Left cardiac atrium (tissue), 4 donors: ENCODE measurements at regions not wholly inside any gene's neighbourhood (a gene's known extent, or its start where the extent isn't known, plus 50 kb on each side); places are given as distances from the start of the nearest gene placed in this dataset.

Experiments
- ATAC-seq, 2 donors: fragments of 200-7000 bp; cut with Tn5 transposase; one replicate each; pipeline ENCODE4 v1.9.1; 2020; ENCODE audit warnings: mild to moderate bottlenecking in 2 of 2, moderate library complexity in 2 of 2
- DNase-seq: peaks from one replicate; pipeline ENCODE4 v3.0.0-alpha.2; 2020
- intact Hi-C, 2 donors: fragments of 100-400 bp; cut with DNase I; formaldehyde crosslinking; loops; one replicate each; pipeline versions ENCODE4 v1.14.1 to v1.15.1; 2022 to 2023
- donor health status: DM: no; HTN: yes; CAD: no.
- donor health status: DM: no; HTN: yes; CAD: no; lungs with severe emphysema.
- donor health status: DM: yes; HTN: yes; CAD: no.
- donor health status: Dilated cardiomyopathy.

DNA sequence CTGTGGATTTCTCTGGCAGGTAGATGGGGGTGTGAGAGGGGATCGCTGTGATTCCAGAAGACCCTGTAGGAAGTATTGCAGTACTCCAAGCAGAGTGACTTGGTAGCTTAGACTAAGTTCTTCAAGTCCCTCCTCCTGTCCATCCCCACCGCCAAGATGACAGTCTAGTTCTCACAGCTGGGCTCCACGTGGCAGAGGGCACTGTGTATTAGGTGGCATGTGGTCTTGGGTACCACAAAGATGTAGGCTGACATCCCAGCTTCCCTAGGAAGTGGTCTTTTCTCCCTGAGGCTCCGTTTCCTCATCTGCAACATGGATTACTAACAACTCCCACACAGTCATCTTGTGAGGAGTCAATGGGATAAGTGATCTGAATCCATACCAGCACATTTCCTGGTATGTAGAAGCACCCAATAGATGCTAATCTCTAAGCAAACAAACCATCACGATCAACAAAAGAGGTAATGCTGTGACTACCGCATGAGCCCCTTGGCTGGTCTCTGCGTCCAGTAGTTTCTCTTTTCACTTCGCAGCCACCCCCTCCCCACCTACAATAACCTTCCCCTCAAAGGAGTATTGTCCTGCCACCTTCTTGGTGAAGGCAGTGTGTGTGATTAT lies 349.1 kb upstream of the EEF2KMT start:
- ATAC-seq, result no peak

DNA sequence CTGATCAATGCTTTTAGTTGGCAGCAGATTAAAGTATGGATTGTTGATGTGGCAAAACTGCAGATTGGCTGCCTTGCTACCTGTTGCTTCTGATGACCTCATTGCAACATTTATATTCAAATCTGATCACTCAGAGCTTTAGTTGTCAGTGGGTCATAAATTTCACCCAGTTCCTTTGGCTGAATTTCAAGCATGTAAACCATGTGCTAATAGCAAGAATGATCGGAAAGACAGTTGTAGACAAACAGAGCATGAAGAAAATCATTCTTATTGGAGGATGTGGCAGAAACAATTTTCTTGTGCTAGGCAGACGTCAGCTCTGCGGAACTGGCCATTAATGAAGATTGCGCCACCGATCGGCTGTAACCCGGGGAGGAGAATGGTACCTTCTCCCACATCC lies 346.6 kb upstream of the EEF2KMT start:
- DNase-seq (no peak), ATAC-seq (no peak)
- intact Hi-C loops, result loop anchor here in 1 of 2 donors (10.0 kb wide), 1 partner anchor 61 kb away; no protein-coding TSS in a partner anchor

More for the DNA sequence above, 349.1 kb upstream of the EEF2KMT start:
- DNase-seq, result no peak
- intact Hi-C loops, result loop anchor here in 1 of 2 donors (10.0 kb wide), 1 partner anchor 58 kb away; no protein-coding TSS in a partner anchor

- ATAC-seq (no peak), DNase-seq (no peak)
- intact Hi-C loops, result loop anchor here in 1 of 2 donors (10.0 kb wide), 1 partner anchor 62 kb away; no protein-coding TSS in a partner anchor
Observed at GRCh38 chr16:5442986-5443385, 345.4 kb upstream of the EEF2KMT start.

DNA sequence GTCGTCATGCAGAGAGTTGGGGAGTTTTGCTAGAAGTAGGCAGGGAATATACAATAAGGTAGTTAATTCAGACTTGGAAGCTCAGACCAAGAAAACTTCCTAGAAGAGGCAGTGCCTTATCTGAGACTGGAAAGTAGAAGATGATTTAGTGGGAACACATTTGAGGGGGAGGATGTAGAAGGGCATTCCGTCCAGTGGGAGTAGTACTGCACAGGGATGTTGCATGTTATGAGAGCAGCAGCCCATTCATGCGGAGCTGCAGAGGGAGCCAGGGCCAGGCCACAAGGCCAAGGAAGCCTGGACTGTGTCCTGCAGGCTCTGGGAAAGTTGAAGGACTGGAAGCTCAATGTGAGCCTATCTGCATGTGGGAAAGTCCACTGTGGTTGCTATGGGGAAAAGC lies 344.5 kb upstream of the EEF2KMT start:
- DNase-seq (no peak), ATAC-seq (peak in 1 of 2 donors; percentile 74)
- intact Hi-C loops, result loop anchor here in 1 of 2 donors (10.0 kb wide), 1 partner anchor 63 kb away; no protein-coding TSS in a partner anchor

- no peak for DNase-seq
- ATAC-seq, result no peak
- intact Hi-C loops, result no loop called here
Observed at GRCh38 chr16:5438591-5438990, 341.0 kb upstream of the EEF2KMT start.

GRCh38 chr16:5433587-5433986 lies 336.0 kb upstream of the EEF2KMT start:
- intact Hi-C loops, result no loop called here
- DNase-seq, result no peak
- no peak for ATAC-seq

DNA sequence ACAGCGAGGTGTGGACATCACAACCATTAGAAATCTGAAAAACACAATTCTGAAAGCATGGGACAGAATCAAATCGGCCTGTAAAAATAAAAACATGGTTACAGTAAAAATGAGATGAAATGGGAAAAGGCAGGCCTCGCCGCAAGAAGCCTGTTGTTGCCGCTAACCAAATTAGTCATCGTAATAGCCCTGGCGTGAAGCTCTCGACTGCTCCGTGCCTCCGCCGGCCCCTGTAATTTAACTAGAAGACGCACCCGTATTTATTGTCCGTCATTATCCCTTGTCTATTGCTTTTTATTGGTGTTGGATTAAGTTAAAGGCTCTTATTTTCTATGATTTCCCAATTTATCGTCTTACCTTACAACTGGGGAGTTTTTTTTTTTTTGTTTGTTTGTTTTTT lies 334.6 kb upstream of the EEF2KMT start:
- DNase-seq (no peak), ATAC-seq (no peak)
- intact Hi-C loops, result no loop called here

- intact Hi-C loops, result no loop called here
- ATAC-seq, result no peak
- DNase-seq, result no peak
Observed at GRCh38 chr16:5430598-5430997, 333.0 kb upstream of the EEF2KMT start.

GRCh38 chr16:5428932-5429331 lies 331.3 kb upstream of the EEF2KMT start:
- DNase-seq, result no peak
- ATAC-seq, result peak in 1 of 2 donors; percentile 27
- intact Hi-C loops, result no loop called here

DNA sequence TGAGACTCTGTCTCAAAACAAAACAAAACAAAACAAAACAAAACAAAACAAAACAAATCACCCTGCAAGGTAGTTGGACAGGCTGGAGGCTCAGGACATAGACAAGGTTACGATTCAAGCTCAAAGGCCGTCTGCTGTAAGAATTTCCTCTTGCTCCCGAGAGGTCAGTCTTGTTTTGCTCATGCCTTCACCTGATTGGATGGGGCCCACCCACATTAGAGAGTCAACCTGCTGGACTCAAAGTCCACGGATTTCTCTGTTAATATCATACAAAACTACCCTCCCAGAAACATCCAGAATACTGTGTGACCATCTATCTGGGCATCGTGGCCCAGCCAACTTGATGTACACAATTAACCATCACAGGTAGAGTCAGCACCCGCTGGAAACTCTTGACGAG lies 330.0 kb upstream of the EEF2KMT start:
- DNase-seq (no peak), ATAC-seq (no peak)
- intact Hi-C loops, result no loop called here

- intact Hi-C loops, result no loop called here
- no peak for DNase-seq
- ATAC-seq, result no peak
Observed at GRCh38 chr16:5422643-5423496, 325.3 kb upstream of the EEF2KMT start.

- intact Hi-C loops, result no loop called here
- ATAC-seq, result no peak
- DNase-seq, result no peak
Observed at GRCh38 chr16:5422047-5422446, 324.5 kb upstream of the EEF2KMT start.

- DNase-seq, result no peak
- no peak for ATAC-seq
- intact Hi-C loops, result no loop called here
Observed at GRCh38 chr16:5416013-5416412, 318.4 kb upstream of the EEF2KMT start.

DNA sequence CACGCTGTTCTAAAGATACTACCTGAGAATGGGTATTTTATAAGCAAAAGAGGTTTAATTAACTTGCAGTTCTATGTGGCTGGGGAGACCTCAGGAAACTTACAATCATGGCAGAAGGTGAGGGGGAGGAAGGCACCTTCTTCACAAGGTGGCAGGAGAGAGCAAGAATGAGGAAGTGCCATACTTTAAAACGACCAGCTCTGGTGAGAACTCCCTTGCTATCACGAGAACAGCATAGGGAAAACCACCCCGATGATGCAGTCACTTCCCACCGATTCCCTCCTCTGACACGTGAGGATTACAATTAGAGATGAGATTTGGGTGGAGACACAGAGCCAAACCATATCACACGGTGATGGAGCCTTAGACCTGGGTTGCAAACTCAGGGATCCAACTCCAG lies 317.5 kb upstream of the EEF2KMT start:
- intact Hi-C loops, result no loop called here
- no peak for DNase-seq
- no peak for ATAC-seq

DNA sequence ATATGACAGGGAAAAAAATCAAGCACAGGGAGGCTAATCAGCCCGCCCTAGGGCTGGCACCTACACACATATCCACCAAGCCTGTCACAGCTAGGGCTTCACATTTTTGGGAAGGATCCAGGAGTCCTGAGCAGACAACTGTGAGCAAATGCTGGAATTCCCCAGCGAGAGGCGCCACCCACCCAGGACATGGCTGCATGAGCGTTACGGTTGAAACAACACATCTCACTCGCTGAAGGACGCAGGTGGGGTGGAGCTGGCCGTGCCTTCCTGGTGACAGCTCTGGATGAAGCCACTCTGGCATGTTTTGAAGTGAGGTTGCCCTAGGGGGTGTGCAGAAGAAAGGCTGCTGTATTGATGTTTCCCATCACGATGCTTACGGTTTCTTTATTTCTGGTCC lies 315.1 kb upstream of the EEF2KMT start:
- intact Hi-C loops, result no loop called here
- DNase-seq (no peak), ATAC-seq (peak; percentile 27 to 44)

DNA sequence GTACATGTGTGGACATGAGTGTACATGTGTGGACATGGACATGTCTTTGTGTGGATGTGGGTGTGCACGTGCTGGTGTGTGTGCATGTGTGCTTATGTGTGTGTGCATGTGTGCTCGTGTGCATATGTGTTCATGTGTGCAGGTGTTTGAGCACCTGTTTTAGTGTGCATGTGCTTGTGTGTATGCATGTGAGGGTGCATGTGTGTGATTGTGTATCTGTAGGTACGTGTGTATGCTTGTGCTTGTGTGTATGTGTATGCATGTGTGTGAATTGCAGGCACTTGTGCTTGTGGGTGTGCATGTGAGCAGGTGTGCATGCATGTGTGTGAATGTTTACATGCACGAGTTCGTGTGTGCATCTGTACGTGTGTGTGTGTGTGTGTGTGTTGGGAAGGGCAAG lies 300.6 kb upstream of the EEF2KMT start:
- intact Hi-C loops, result no loop called here
- no peak for DNase-seq
- no peak for ATAC-seq

DNA sequence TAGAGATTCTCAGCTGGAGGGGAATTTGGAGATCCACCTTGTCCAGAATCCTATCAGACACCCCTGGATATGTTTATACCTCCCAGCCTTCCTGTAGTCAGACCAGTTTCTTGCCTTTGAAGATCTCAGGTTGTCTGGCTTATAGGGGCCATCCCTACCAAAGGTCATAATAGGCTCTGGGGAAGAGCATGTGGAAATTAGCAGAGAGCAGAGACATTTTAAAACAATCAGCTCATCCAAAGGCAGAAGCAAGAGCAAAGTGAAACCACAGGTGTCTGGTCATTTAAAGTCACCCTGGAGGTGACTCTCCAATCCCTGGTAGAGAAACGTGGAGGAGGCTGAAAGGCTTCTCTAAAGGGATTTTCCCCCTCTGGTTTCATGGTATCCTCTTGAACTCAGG lies 299.3 kb upstream of the EEF2KMT start:
- DNase-seq (no peak), ATAC-seq (no peak)
- intact Hi-C loops, result no loop called here

DNA sequence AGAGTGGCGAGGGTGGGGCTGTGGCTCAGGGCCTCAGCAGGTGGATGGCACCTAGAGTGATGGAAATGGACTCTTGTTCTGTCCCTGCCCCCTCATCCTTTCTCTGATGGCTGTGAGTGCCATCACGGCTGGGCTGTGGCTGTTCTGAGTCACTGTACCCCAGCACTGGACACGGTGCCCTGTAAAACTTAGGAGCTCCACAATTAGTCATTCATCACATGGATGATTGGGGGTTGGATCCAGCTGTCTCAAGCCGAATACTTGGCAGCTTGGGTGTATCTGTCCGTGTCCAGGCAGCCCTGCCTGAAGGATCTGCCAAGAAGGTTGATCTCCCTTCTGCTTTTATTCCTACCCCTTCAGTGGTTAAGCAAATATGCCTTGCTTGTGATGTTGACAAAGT lies 295.5 kb upstream of the EEF2KMT start:
- intact Hi-C loops, result no loop called here
- ATAC-seq (peak in 1 of 2 donors; percentile 78), DNase-seq (no peak)

DNA sequence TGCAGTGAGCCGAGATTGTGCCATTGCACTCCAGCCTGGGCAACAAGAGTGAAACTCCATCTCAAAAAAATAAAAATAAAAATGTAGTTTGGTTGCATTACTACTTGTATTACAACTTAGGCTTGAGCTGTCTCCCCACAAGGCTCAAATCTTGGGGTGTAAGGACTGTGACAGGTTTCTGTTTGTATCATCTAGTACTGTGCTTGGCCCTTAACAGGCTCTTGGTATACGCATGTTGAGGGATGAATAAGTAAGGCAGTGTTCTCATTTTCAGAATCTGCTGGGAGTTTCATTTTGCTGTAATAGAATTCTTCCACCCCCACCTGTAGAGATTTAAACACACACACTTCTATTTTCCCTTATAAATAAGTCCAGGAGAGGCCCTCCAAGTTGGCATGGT lies 289.4 kb upstream of the EEF2KMT start:
- ATAC-seq (no peak), DNase-seq (no peak)
- intact Hi-C loops, result no loop called here

DNA sequence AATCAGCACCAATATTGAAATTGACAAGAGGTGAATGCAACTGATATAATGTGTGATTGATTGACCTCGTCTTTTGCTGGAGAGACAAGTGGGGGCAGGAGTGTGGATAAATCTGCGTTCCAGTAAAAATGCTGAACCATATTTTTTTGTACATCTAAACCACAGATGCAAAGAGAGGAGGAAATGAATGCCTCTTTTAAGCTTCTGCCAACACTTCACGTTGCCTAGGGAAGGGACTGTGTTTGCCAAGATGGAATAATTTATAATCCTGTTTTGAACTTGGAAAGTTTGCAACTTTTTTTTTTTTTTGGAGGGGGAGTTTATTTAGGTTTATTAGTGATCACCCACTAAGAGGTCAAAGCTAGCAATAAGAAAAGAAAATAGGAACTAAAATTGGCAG lies 288.2 kb upstream of the EEF2KMT start:
- DNase-seq (no peak), ATAC-seq (no peak)
- intact Hi-C loops, result no loop called here

DNA sequence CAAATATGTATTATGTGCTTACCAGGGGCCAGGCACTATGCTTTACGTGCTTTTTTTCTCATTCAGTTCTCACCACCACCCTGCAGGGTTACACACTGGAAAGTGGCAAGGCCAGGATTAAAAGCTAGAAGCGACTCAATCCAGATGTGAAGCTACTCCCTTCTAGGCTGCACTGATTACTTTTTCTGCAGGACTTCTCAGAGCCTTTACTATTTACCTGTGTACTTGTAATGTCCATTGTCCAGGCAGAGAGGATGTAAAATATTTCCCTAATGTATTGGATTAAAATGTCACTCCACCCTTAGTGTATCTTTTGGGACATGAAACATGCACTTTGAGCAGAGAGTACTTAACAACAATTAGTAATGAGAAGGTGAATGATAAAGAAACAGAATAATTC lies 287.5 kb upstream of the EEF2KMT start:
- DNase-seq (no peak), ATAC-seq (no peak)
- intact Hi-C loops, result no loop called here
